Esophagus squamous epithelium (tissue), 5 donors: ENCODE measurements at regions not wholly inside any gene's neighbourhood (a gene's known extent, or its start where the extent isn't known, plus 50 kb on each side); places are given as distances from the start of the nearest gene placed in this dataset.

Experiments used
- DNase-seq: peaks from one replicate; lab custom pipeline; 2025; lab: John Stamatoyannopoulos, UW
- H3K27ac ChIP-seq, 4 donors: fragments of 200-600 bp; sonication (generic); one replicate each; pipeline ENCODE4 v1.5.1; 2016 to 2019; ENCODE audit warnings: mild to moderate bottlenecking in 1 of 4
- H3K27me3 ChIP-seq, 4 donors: fragments of 200-600 bp; sonication (generic); 1 replicate in 3 of 4; 2 replicates in 1 of 4; pipeline versions ENCODE4 v1.5.1 to v1.6.0; 2017 to 2021; ENCODE audit warnings: antibody characterized with exemption in 1 of 4
- H3K36me3 ChIP-seq, 3 donors: fragments of 200-600 bp; sonication (generic); one replicate each; pipeline ENCODE4 v1.5.1; 2016 to 2019
- H3K4me1 ChIP-seq, 3 donors: fragments of 200-600 bp; sonication (generic); one replicate each; pipeline ENCODE4 v1.5.1; 2017 to 2019
- H3K4me3 ChIP-seq, 4 donors: fragments of 200-600 bp; sonication (generic); 1 replicate in 3 of 4; 2 replicates in 1 of 4; pipeline ENCODE4 v1.5.1; 2016 to 2019; ENCODE audit warnings: mild to moderate bottlenecking in 2 of 4, moderate library complexity in 1 of 4
- H3K9me3 ChIP-seq, 3 donors: fragments of 200-600 bp; sonication (generic); one replicate each; pipeline ENCODE4 v1.5.1; 2016 to 2019
- POLR2A ChIP-seq, 4 donors: fragments of 450-650 bp; IDR thresholded peaks; one replicate each; pipeline ENCODE4 v1.6.1; 2017; ENCODE audit warnings: antibody characterized with exemption in 4 of 4, mild to moderate bottlenecking in 4 of 4, moderate library complexity in 3 of 4
- WGBS, 2 donors: methylation state at CpG; one replicate each; pipeline ENCODE4 v1.1.5; 2018; 5-methylcytosine and 5-hydroxymethylcytosine counted together
- intact Hi-C: fragments of 100-400 bp; cut with DNase I; formaldehyde crosslinking; loops from one replicate; pipeline ENCODE4 v1.15.0; 2022
- TF ChIP-seq, protein P1 (sequence below), 6 experiments: fragments of 450-650 bp in 4 of 6; fragments of 200-600 bp in 2 of 6; sonication (generic) in 2 of 6; IDR thresholded peaks; one replicate each; pipeline ENCODE4 v1.5.1; 2016 to 2019; ENCODE audit warnings: antibody characterized with exemption in 6 of 6, mild to moderate bottlenecking in 4 of 6, moderate library complexity in 4 of 6
- donor health status: DM: yes; HTN: yes; CAD: no.

DNA sequence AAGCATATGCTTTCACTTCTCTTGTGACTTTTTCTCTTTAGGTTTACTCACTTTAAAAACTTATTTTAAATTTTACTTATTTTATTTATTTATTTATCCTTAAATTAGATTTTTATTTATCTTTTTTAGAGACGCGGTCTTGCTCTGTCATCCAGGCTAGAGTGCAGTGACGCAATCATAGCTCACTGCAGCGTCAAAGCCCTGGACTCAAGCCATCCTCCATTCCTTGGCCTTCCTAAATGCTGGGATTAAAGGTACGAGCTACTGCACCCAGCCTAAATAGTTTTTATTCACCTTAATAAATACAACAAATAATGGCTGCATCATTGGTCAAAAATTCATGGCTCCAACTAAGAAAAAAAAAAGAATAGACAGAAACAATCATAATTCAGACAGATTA is 415.7 kb upstream of the FIGN start:
- 21 to 34% methylated on average over 5 of the region's 5 CpGs for WGBS, 2 donors
- TF ChIP-seq POLR2A (IDR thresholded peaks at IDR 0.05), result no peak
- TF ChIP-seq, protein P1, sequence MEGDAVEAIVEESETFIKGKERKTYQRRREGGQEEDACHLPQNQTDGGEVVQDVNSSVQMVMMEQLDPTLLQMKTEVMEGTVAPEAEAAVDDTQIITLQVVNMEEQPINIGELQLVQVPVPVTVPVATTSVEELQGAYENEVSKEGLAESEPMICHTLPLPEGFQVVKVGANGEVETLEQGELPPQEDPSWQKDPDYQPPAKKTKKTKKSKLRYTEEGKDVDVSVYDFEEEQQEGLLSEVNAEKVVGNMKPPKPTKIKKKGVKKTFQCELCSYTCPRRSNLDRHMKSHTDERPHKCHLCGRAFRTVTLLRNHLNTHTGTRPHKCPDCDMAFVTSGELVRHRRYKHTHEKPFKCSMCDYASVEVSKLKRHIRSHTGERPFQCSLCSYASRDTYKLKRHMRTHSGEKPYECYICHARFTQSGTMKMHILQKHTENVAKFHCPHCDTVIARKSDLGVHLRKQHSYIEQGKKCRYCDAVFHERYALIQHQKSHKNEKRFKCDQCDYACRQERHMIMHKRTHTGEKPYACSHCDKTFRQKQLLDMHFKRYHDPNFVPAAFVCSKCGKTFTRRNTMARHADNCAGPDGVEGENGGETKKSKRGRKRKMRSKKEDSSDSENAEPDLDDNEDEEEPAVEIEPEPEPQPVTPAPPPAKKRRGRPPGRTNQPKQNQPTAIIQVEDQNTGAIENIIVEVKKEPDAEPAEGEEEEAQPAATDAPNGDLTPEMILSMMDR (IDR thresholded peaks at IDR 0.05), result no peak
- intact Hi-C loops, result no loop called here
- Histone ChIP-seq H3K27ac (no peak overlapping the region), H3K9me3 (no peaks in the 10 kb centered on the region), H3K27me3 (no peaks in the 10 kb centered on the region), H3K4me3 (no peak overlapping the region), H3K4me1 (no peaks in the 10 kb centered on the region), H3K36me3 (no peaks in the 10 kb centered on the region)
- no peak for DNase-seq

DNA sequence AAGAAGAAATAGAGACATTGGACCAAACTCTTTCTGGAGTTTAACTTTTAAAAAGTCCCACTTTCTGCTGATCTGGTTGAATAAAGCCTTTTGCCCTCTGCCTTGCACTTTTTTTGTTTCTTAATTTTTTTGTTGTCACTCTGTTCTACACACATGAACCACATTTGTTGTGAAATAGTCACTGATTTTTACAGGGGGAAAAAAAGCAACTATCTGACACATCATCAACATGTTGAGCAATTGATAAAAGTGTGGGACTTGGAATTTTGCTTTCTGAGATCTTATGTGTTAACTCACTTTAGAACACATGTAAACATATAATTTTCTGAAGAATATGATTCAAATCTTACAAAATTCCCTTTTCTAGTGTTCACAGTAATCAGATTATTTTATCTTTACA is 414.8 kb upstream of the FIGN start:
- H3K27ac ChIP-seq, result no peak overlapping the region
- intact Hi-C loops, result no loop called here
- no peak for TF ChIP-seq POLR2A (IDR thresholded peaks at IDR 0.05)
- TF ChIP-seq, protein P1 (IDR thresholded peaks at IDR 0.05), result no peak
- H3K4me1 ChIP-seq, result no peaks in the 10 kb centered on the region
- no peaks in the 10 kb centered on the region for H3K9me3 ChIP-seq
- H3K36me3 ChIP-seq, result no peaks in the 10 kb centered on the region
- no peak overlapping the region for H3K4me3 ChIP-seq
- DNase-seq, result no peak
- H3K27me3 ChIP-seq, result no peaks in the 10 kb centered on the region

DNA sequence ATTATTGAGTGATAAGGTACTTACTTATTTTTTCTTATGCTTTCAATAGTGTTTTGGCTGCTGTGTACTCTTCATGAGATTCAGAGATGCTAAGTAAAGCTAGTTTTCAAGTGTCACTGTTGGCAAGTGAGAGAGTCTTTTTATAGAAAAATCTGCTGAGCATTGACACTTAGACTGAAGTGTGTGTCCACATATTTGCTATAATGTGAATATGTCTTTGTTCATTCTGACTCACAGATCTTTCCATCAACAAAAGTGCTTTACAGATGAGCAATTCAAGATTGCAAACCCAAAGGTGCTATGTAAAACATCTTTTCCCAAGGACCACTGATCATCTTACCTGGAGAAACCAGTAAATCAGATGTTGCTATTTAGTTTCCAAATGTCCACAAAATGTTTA is 410.6 kb upstream of the FIGN start:
- Histone ChIP-seq H3K27me3 (no peaks in the 10 kb centered on the region), H3K9me3 (no peaks in the 10 kb centered on the region), H3K36me3 (no peaks in the 10 kb centered on the region), H3K4me3 (no peak overlapping the region), H3K4me1 (no peaks in the 10 kb centered on the region), H3K27ac (no peak overlapping the region)
- DNase-seq, result no peak
- TF ChIP-seq, protein P1 (IDR thresholded peaks at IDR 0.05), result no peak
- no peak for TF ChIP-seq POLR2A (IDR thresholded peaks at IDR 0.05)
- intact Hi-C loops, result no loop called here

DNA sequence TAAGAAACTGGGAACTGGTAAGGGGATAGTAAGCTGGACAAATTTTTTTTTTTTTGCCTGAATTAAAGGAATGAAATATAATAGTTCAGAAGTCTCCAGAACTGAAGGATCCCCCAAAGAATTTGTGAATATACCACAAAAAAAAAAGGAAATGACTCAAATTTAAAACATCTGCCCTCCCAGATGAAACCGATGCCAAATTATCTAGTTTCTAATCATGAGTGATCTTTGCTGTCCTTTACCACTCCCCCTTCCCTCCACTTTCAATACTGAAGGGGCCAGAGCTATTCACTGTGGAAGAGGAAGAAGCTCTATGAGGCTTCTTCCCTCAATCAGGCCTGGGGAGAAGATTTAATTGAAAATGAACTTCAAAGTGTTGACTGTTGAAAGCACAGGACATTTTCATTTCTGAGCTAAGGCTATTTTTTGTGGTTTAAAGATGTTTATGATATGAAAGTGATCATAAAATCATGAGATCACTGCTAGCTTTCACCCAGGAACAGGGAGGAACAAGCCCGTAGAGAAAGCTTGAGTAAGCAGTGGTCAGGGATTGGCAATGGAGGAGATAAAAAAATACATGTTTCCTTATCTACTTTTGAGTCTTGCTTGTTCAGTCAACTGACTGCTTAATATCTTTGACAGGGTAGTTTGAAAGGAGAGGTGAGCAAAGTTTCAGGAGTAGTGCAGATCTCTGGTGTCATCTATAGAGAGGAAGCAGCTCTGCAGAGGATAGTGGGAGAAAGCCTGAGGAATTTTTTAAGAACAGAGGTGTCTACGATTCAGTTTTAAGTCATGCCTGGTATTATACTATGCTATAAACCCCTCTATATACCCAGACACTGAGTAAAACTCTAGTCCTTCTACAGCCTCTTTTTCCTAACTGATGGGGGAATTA is 409.5 kb upstream of the FIGN start:
- 68 to 82% methylated on average over 3 of the region's 3 CpGs for WGBS, 2 donors
- intact Hi-C loops, result no loop called here

More for the DNA sequence above, 409.5 kb upstream of the FIGN start:
- no peak for DNase-seq
- no peak overlapping the region for H3K4me3 ChIP-seq
- TF ChIP-seq, protein P1 (IDR thresholded peaks at IDR 0.05), result no peak
- no peak for TF ChIP-seq POLR2A (IDR thresholded peaks at IDR 0.05)
- no peaks in the 10 kb centered on the region for H3K27me3 ChIP-seq
- no peaks in the 10 kb centered on the region for H3K36me3 ChIP-seq
- no peaks in the 10 kb centered on the region for H3K4me1 ChIP-seq
- H3K27ac ChIP-seq, result no peak overlapping the region
- H3K9me3 ChIP-seq, result no peaks in the 10 kb centered on the region
